ENCODE measurements at regions not wholly inside any gene's neighbourhood (a gene's known extent, or its start where the extent isn't known, plus 50 kb on each side); places are given as distances from the start of the nearest gene placed in this dataset.
"Not testable (repeated sequence)": the region's sequence is repeated elsewhere in the genome, so short reads cannot be mapped to it uniquely, and the experiment has no call there.

- DNase-seq; H3K27ac Mint-ChIP-seq; H3K9me3 Mint-ChIP-seq; H3K4me3 Mint-ChIP-seq; H3K4me1 Mint-ChIP-seq; intact Hi-C loops (cut with micrococcal nuclease); H3K36me3 Mint-ChIP-seq (ENCODE audit: low read depth): not testable (repeated sequence)
- peaks cover 19% of the 10 kb centered on the region for H3K27me3 Mint-ChIP-seq
Measured at GRCh38 chr7:65620216-65620615, 246.6 kb downstream of the ZNF92 start.

- intact Hi-C loops (cut with micrococcal nuclease); H3K4me1 Mint-ChIP-seq; H3K36me3 Mint-ChIP-seq (ENCODE audit: low read depth); H3K9me3 Mint-ChIP-seq; H3K27ac Mint-ChIP-seq; H3K4me3 Mint-ChIP-seq: not testable (repeated sequence)
- H3K27me3 Mint-ChIP-seq, result peaks cover 21% of the 10 kb centered on the region
- peak; percentile 76 for DNase-seq
Measured at GRCh38 chr7:65621580-65622201, 248.0 kb downstream of the ZNF92 start.

GRCh38 chr7:65631236-65631635 is 241.6 kb upstream of the VKORC1L1 start:
- H3K4me1 Mint-ChIP-seq; H3K36me3 Mint-ChIP-seq (ENCODE audit: low read depth); H3K27me3 Mint-ChIP-seq; H3K4me3 Mint-ChIP-seq; H3K27ac Mint-ChIP-seq; H3K9me3 Mint-ChIP-seq; DNase-seq; intact Hi-C loops (cut with micrococcal nuclease): not testable (repeated sequence)

DNA sequence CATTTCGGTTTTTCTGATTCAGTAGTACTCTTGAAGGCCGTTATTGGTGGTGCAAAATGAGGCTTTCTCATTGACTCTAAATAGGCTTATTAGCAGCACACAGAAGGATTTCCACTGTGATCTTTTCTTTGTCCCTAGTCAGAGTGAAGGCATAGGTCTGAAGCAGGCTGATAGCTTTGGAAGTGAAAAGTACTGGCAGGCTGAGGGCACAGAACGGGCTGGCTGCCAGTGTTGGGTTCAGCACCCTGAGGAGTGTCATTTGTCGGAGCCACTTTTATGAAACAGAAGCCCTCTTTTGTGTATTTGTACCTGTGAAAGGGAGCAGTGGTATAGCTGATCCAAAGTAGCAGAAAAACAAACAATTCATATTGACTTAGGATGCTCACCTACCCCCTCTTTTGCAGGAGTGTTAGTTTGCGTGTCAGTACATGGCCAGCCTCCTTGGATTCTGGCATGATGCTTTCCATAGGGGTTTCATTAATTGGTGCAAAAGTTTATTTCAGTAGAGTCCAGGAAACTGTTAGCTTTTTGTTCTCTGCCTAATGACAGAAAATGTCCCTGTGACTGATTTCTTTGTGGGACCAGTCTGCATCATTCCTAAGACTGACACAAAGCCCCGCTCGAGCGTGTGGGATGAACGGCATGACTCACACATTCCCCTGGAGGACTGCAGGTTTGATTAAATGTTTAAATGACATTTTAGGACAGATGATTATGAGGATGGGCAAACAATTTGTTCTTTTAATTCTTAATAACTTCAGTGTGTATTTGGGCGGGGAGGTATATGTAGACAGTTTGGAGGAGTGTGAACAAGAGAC is 239.1 kb upstream of the VKORC1L1 start:
- DNase-seq; intact Hi-C loops (cut with micrococcal nuclease); H3K36me3 Mint-ChIP-seq (ENCODE audit: low read depth); H3K9me3 Mint-ChIP-seq; H3K27ac Mint-ChIP-seq; H3K4me1 Mint-ChIP-seq; H3K27me3 Mint-ChIP-seq; H3K4me3 Mint-ChIP-seq: not testable (repeated sequence)

GRCh38 chr7:65638918-65639317 is 234.0 kb upstream of the VKORC1L1 start:
- H3K9me3 Mint-ChIP-seq; H3K4me1 Mint-ChIP-seq; H3K27ac Mint-ChIP-seq; H3K36me3 Mint-ChIP-seq (ENCODE audit: low read depth); intact Hi-C loops (cut with micrococcal nuclease); H3K27me3 Mint-ChIP-seq; DNase-seq; H3K4me3 Mint-ChIP-seq: not testable (repeated sequence)

DNA sequence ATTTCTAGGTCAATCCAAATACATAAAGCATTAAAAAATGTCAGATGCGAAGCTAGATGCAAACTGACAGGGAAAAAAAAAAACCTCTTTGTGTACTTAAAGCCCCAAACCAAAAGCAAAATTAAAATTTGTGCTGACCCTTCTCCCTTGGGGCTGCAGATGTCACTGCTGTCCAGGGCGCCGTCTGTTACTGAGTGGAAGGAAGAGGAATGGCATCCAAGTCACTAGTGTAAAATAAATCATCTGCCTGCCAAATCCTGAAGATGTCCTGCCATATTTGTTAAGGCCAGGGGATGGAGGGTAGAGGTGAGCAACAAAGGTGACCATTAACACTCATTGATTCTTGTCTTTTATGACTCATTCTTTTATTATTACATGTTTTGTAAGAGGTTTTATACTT is 233.2 kb upstream of the VKORC1L1 start:
- H3K4me3 Mint-ChIP-seq; H3K27ac Mint-ChIP-seq; H3K9me3 Mint-ChIP-seq; intact Hi-C loops (cut with micrococcal nuclease); DNase-seq; H3K4me1 Mint-ChIP-seq; H3K36me3 Mint-ChIP-seq (ENCODE audit: low read depth); H3K27me3 Mint-ChIP-seq: not testable (repeated sequence)

DNA sequence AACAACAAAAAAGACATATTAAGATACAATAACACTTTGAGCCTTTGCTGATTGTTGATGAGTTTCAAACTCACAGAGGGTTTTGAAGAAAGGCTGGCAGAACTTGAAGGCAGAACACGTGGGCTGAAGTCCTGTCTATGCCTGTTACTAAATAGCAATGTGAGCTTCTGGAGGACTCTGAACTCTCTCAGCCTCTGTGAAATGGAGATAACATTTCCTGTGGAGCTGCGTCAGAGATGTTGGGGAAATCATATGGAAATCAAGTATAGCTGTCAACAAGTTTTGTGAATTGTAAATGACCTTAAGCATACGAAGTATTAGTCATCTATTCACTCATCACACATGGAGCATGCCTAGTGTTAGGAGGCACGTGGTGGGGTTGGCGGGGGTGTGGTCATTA is 229.4 kb upstream of the VKORC1L1 start:
- H3K9me3 Mint-ChIP-seq; intact Hi-C loops (cut with micrococcal nuclease); H3K4me3 Mint-ChIP-seq; DNase-seq; H3K27ac Mint-ChIP-seq; H3K4me1 Mint-ChIP-seq; H3K36me3 Mint-ChIP-seq (ENCODE audit: low read depth); H3K27me3 Mint-ChIP-seq: not testable (repeated sequence)

DNA sequence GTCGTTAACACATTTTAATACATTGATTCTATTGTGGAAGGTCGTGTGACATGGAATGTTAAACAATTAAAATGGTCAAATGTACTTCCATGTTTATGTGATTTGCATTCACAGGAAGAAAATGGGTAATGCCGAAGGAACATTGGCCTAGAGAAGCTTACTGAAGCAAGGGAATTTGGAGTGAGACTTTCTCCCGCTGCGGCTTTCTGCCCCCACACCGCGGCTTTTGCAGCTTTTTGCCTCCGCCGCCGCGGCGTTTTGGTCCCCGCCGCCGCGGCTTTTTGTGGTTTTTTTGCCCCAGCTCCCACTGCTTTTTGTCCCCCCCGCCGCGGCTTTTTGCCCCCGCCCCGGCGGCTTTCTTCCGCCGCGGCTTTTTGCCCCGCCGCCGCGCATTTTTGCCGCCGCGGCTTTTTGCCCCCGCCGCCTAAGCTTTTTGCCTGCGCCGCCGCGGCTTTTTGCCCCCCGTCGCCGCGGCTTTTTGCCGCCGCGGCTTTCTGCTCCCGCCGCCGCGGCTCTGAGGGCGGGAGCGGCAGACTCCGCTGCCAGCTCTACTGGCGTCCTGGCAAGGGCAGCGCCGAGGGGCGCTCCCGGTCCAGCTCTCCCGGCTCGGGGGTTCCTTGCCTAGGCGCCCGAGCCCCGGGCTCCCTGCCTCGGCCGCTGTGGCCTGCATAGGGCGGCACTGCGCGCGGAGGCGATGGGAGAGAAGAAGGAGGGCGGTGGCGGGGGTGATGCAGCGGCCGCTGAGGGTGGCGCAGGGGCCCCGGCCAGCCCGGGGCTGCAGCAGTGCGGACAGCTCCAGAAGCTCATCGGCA is 225.5 kb upstream of the VKORC1L1 start:
- peaks cover 11% of the 10 kb centered on the region for H3K9me3 Mint-ChIP-seq
- H3K4me1 Mint-ChIP-seq; H3K27ac Mint-ChIP-seq; intact Hi-C loops (cut with micrococcal nuclease); H3K36me3 Mint-ChIP-seq (ENCODE audit: low read depth); DNase-seq; H3K27me3 Mint-ChIP-seq; H3K4me3 Mint-ChIP-seq: not testable (repeated sequence)

- H3K4me1 Mint-ChIP-seq; intact Hi-C loops (cut with micrococcal nuclease); H3K36me3 Mint-ChIP-seq (ENCODE audit: low read depth); H3K27ac Mint-ChIP-seq; H3K27me3 Mint-ChIP-seq; DNase-seq; H3K4me3 Mint-ChIP-seq: not testable (repeated sequence)
- H3K9me3 Mint-ChIP-seq, result peaks cover 11% of the 10 kb centered on the region
Measured at GRCh38 chr7:65651174-65651573, 221.7 kb upstream of the VKORC1L1 start.

DNA sequence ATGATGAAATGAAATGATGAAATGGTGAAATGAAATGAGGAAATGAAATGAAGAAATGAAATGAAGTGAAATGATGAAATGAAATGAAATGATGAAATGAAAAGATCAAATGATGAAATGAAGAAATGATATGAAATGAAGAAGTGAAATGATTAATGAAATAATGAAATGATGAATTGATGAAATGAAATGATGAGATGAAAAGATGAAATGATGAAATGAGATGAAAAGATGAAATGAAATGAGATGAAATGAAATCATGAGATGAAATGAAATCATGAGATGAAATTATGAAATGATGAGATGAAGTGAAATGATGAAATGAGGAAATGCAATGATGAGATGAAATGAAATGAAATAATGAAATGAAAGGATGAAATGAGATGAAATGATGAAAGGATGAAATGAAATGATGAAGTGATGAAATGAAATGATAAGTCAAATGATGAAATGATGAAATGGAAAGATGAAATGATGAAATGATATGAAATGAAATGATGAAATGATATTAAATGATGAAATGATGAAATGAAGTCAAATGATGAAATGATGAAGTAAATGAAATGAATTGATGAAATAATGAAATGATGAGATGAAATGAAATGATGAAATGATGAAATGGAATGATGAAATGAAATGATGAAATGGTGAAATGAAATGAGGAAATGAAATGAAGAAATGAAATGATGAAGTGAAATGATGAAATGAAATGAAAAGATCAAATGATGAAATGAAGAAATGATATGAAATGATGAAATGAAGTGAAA is 220.9 kb upstream of the VKORC1L1 start:
- DNase-seq; H3K4me3 Mint-ChIP-seq; H3K4me1 Mint-ChIP-seq; H3K27ac Mint-ChIP-seq; intact Hi-C loops (cut with micrococcal nuclease); H3K27me3 Mint-ChIP-seq; H3K36me3 Mint-ChIP-seq (ENCODE audit: low read depth): not testable (repeated sequence)
- peaks cover 11% of the 10 kb centered on the region for H3K9me3 Mint-ChIP-seq

DNA sequence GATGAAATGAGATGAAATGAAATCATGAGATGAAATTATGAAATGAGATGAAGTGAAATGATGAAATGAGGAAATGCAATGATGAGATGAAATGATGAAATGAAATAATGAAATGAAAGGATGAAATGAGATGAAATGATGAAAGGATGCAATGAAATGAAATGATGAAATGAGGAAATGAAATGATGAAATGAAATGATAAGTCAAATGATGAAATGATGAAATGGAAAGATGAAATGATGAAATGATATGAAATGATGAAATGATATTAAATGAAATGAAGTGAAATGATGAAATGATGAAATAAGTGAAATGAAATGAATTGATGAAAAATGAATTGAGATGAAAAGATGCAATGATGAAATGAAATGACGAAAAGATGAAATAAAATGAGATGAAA is 220.2 kb upstream of the VKORC1L1 start:
- H3K36me3 Mint-ChIP-seq (ENCODE audit: low read depth); H3K4me3 Mint-ChIP-seq; DNase-seq; intact Hi-C loops (cut with micrococcal nuclease); H3K27ac Mint-ChIP-seq; H3K4me1 Mint-ChIP-seq; H3K27me3 Mint-ChIP-seq: not testable (repeated sequence)
- peaks cover 11% of the 10 kb centered on the region for H3K9me3 Mint-ChIP-seq

GRCh38 chr7:65656494-65657188 is 216.2 kb upstream of the VKORC1L1 start:
- H3K27me3 Mint-ChIP-seq; H3K36me3 Mint-ChIP-seq (ENCODE audit: low read depth); H3K9me3 Mint-ChIP-seq; H3K27ac Mint-ChIP-seq; H3K4me3 Mint-ChIP-seq; H3K4me1 Mint-ChIP-seq; DNase-seq; intact Hi-C loops (cut with micrococcal nuclease): not testable (repeated sequence)

GRCh38 chr7:65683362-65683761 is 189.5 kb upstream of the VKORC1L1 start:
- H3K36me3 Mint-ChIP-seq (ENCODE audit: low read depth); H3K27ac Mint-ChIP-seq: not testable (repeated sequence)

More at GRCh38 chr7:65683362-65683761, 189.5 kb upstream of the VKORC1L1 start:
- H3K9me3 Mint-ChIP-seq; intact Hi-C loops (cut with micrococcal nuclease); H3K27me3 Mint-ChIP-seq; H3K4me1 Mint-ChIP-seq; H3K4me3 Mint-ChIP-seq; DNase-seq: not testable (repeated sequence)
